CD14-positive monocyte (primary cell): ENCODE measurements at regions not wholly inside any gene's neighbourhood (a gene's known extent, or its start where the extent isn't known, plus 50 kb on each side); places are given as distances from the start of the nearest gene placed in this dataset.
"Not testable (repeated sequence)": the region's sequence is repeated elsewhere in the genome, so short reads cannot be mapped to it uniquely, and the experiment has no call there.

Experiments used
- DNase-seq, 3 donors: peaks; one replicate each; pipeline ENCODE4 v3.0.0-alpha.2; 2011 to 2022
- H2AFZ ChIP-seq: 2 replicates; pipeline ENCODE4 v1.6.0; 2012; ENCODE audit warnings: mild to moderate bottlenecking, low read depth, low read length, inconsistent platforms; ENCODE audit not compliant: insufficient read depth, poor library complexity, severe bottlenecking
- H3K27ac ChIP-seq, 2 donors: 1 replicate in 1 of 2; 2 replicates in 1 of 2; pipeline ENCODE4 v1.5.1; 2012 to 2013; ENCODE audit warnings: low read length in 2 of 2, control low read depth in 1 of 2, inconsistent platforms in 1 of 2, low read depth in 1 of 2, mild to moderate bottlenecking in 1 of 2
- H3K27me3 ChIP-seq, 2 donors: one replicate each; pipeline versions ENCODE4 v1.6.0 to v1.6.1; 2011 to 2013; ENCODE audit warnings: low read length in 2 of 2; ENCODE audit not compliant: control insufficient read depth in 2 of 2, insufficient read depth in 2 of 2
- H3K36me3 ChIP-seq, 2 donors: replicated peaks in 1 of 2; 1 replicate in 1 of 2; 2 replicates in 1 of 2; pipeline versions ENCODE4 v1.5.1 to v1.6.1; 2012 to 2013; ENCODE audit warnings: low read length in 2 of 2, control low read depth in 1 of 2, inconsistent platforms in 1 of 2, mild to moderate bottlenecking in 1 of 2; ENCODE audit not compliant: insufficient read depth in 2 of 2, control insufficient read depth in 1 of 2
- H3K4me1 ChIP-seq, 2 donors: 1 replicate in 1 of 2; 2 replicates in 1 of 2; pipeline versions ENCODE4 v1.5.1 to v1.6.1; 2012 to 2013; ENCODE audit warnings: low read length in 2 of 2, control low read depth in 1 of 2, inconsistent platforms in 1 of 2, mild to moderate bottlenecking in 1 of 2, moderate library complexity in 1 of 2; ENCODE audit not compliant: insufficient read depth in 2 of 2, control insufficient read depth in 1 of 2
- H3K4me2 ChIP-seq: replicated peaks from 2 replicates; pipeline ENCODE3; 2012; ENCODE audit warnings: low read length, moderate library complexity, mild to moderate bottlenecking; ENCODE audit not compliant: poor library complexity, severe bottlenecking; ENCODE audit errors: extremely low read depth
- H3K4me3 ChIP-seq, 3 experiments: fragments of 200-600 bp in 1 of 3; sonication (generic) in 1 of 3; replicated peaks in 1 of 3; 1 replicate in 2 of 3; 2 replicates in 1 of 3; pipeline ENCODE4 v1.5.1; 2011 to 2013; ENCODE audit warnings: low read length in 3 of 3, mild to moderate bottlenecking in 3 of 3, control low read depth in 2 of 3, low read depth in 2 of 3, inconsistent platforms in 1 of 3, moderate library complexity in 1 of 3
- H3K79me2 ChIP-seq: 2 replicates; pipeline ENCODE4 v1.6.0; 2012; ENCODE audit warnings: mild to moderate bottlenecking, control low read depth, inconsistent platforms, low read length, moderate library complexity; ENCODE audit not compliant: insufficient read depth
- H3K9ac ChIP-seq: 2 replicates; pipeline ENCODE4 v1.6.0; 2017; ENCODE audit warnings: low read length, mild to moderate bottlenecking; ENCODE audit not compliant: insufficient read depth, poor library complexity, severe bottlenecking
- H3K9me3 ChIP-seq, 2 donors: replicated peaks in 1 of 2; 1 replicate in 1 of 2; 2 replicates in 1 of 2; pipeline versions ENCODE4 v1.5.1 to v1.6.1; 2012 to 2013; ENCODE audit warnings: low read length in 2 of 2, control low read depth in 1 of 2; ENCODE audit not compliant: control insufficient read depth in 1 of 2, insufficient read depth in 1 of 2
- H4K20me1 ChIP-seq: 2 replicates; pipeline ENCODE4 v1.6.0; 2012; ENCODE audit warnings: mild to moderate bottlenecking, low read length, control low read depth, moderate library complexity; ENCODE audit not compliant: insufficient read depth
- H3K27ac Mint-ChIP-seq, 7 donors: one replicate each; pipeline ENCODE4 v1.8.0; 2020; ENCODE audit warnings: mild to moderate bottlenecking in 7 of 7, mixed read lengths in 7 of 7, moderate library complexity in 6 of 7, inconsistent platforms in 2 of 7
- H3K27me3 Mint-ChIP-seq, 3 donors: one replicate each; pipeline ENCODE4 v1.8.0; 2021 to 2022; ENCODE audit warnings: low read depth in 3 of 3, mild to moderate bottlenecking in 3 of 3, mixed read lengths in 3 of 3, moderate library complexity in 3 of 3, inconsistent platforms in 1 of 3
- H3K36me3 Mint-ChIP-seq, 2 donors: one replicate each; pipeline ENCODE4 v1.8.0; 2020; ENCODE audit warnings: mixed read lengths in 2 of 2, inconsistent platforms in 1 of 2, mild to moderate bottlenecking in 1 of 2
- H3K4me1 Mint-ChIP-seq: one replicate; pipeline ENCODE4 v1.8.0; 2020; ENCODE audit warnings: mild to moderate bottlenecking, mixed read lengths
- H3K4me3 Mint-ChIP-seq, 2 donors: one replicate each; pipeline ENCODE4 v1.8.0; 2020; ENCODE audit warnings: mild to moderate bottlenecking in 2 of 2, mixed read lengths in 2 of 2, moderate library complexity in 1 of 2
- H3K9me3 Mint-ChIP-seq, 7 donors: one replicate each; pipeline ENCODE4 v1.8.0; 2020 to 2022; ENCODE audit warnings: mixed read lengths in 7 of 7, mild to moderate bottlenecking in 6 of 7, moderate library complexity in 6 of 7, inconsistent platforms in 2 of 7
- CTCF ChIP-seq: fragments of 200-600 bp; IDR thresholded peaks from one replicate; pipeline ENCODE4 v1.8.0; 2022; ENCODE audit warnings: antibody characterized with exemption, mild to moderate bottlenecking
- WGBS: methylation state at CpG from one replicate; pipeline ENCODE4 v1.1.5; 2013; ENCODE audit warnings: missing lambda C conversion rate; ENCODE audit not compliant: insufficient coverage; 5-methylcytosine and 5-hydroxymethylcytosine counted together
- intact Hi-C, 2 donors: fragments of 100-400 bp; cut with micrococcal nuclease; formaldehyde crosslinking; loops; one replicate each; pipeline versions ENCODE4 v1.15.0 to v1.15.1; 2023

- no peaks in the 10 kb centered on the region for H3K9me3 ChIP-seq
- H3K4me2 ChIP-seq = no peak overlapping the region
- H3K4me3 ChIP-seq = no peak overlapping the region
- Mint-ChIP-seq H3K27ac (no peak overlapping the region), H3K4me3 (no peak overlapping the region), H3K36me3 (no peaks in the 10 kb centered on the region), H3K27me3 (peaks cover 0 to 3% (median 0%) of the 10 kb centered on the region in 3 donors), H3K9me3 (peaks cover 0 to 1% (median 0%) of the 10 kb centered on the region in 7 donors), H3K4me1 (peaks cover 1% of the 10 kb centered on the region)
- intact Hi-C loops = no loop called here
- H3K4me1 ChIP-seq = no peaks in the 10 kb centered on the region
- no peaks in the 10 kb centered on the region for H3K36me3 ChIP-seq
- H3K27me3 ChIP-seq = no peaks in the 10 kb centered on the region
- no peaks in the 10 kb centered on the region for H3K79me2 ChIP-seq
- DNase-seq = no peak
- no peak for TF ChIP-seq CTCF
- no peaks in the 10 kb centered on the region for H4K20me1 ChIP-seq
- no CpG with 5 or more reads among the region's 1 CpG for WGBS
- no peak overlapping the region for H2AFZ ChIP-seq
- no peak overlapping the region for H3K9ac ChIP-seq
- no peak overlapping the region for H3K27ac ChIP-seq
These were observed 195.2 kb downstream of the CCNG2 start for GRCh38 chr4:77352192-77352591.

- H3K4me1 ChIP-seq, H3K79me2 ChIP-seq, H3K9ac ChIP-seq, H3K27me3 Mint-ChIP-seq, H3K27ac ChIP-seq, H3K4me3 ChIP-seq, H3K4me1 Mint-ChIP-seq, H3K27ac Mint-ChIP-seq, H3K36me3 Mint-ChIP-seq, H3K36me3 ChIP-seq, H3K4me2 ChIP-seq, intact Hi-C loops, H3K4me3 Mint-ChIP-seq, H3K9me3 ChIP-seq, DNase-seq, H3K9me3 Mint-ChIP-seq, H2AFZ ChIP-seq, H4K20me1 ChIP-seq, H3K27me3 ChIP-seq: not testable (repeated sequence)
- peak; percentile 16 for TF ChIP-seq CTCF
- 100% methylated on average over 1 of the region's 5 CpGs for WGBS
These were observed 196.8 kb downstream of the CCNG2 start for GRCh38 chr4:77353724-77354315.
